OCI-LY3 (cell line): ENCODE measurements at regions not wholly inside any gene's neighbourhood (a gene's known extent, or its start where the extent isn't known, plus 50 kb on each side); places are given as distances from the start of the nearest gene placed in this dataset.

Experiments used
- EZH2phosphoT487 ChIP-seq: fragments of 200-600 bp; shearing (Covaris generic); IDR thresholded peaks from 2 replicates; pipeline ENCODE4 v1.6.1; 2018; ENCODE audit warnings: antibody characterized with exemption, mixed run types, low read depth
- TF ChIP-seq, protein P1 (sequence below): fragments of 200-600, 300-600 bp; sonication (generic); IDR thresholded peaks from 2 replicates; pipeline ENCODE4 v1.5.1; 2014; ENCODE audit warnings: antibody characterized with exemption, low read length, low read depth

DNA sequence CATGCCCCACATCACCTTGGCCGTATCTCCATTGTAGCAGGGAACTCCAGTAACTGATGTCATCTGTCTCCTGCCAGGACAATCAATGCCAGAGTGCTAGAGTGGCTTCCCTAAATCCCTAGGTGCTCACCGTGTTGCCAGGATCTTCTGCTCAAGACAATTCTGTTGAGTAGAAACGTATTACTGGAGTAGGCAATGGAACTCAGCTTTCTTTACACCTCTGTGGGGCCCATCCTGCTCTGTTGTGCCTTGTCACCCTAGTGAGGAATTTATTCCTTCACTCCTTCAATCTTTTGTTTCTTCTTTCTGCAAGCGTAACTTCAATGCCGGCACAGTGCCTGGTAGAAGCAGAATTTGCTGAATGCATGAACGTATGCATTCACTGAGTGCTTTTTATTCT lies 305.5 kb upstream of the ZMIZ1 start:
- TF ChIP-seq, protein P1, sequence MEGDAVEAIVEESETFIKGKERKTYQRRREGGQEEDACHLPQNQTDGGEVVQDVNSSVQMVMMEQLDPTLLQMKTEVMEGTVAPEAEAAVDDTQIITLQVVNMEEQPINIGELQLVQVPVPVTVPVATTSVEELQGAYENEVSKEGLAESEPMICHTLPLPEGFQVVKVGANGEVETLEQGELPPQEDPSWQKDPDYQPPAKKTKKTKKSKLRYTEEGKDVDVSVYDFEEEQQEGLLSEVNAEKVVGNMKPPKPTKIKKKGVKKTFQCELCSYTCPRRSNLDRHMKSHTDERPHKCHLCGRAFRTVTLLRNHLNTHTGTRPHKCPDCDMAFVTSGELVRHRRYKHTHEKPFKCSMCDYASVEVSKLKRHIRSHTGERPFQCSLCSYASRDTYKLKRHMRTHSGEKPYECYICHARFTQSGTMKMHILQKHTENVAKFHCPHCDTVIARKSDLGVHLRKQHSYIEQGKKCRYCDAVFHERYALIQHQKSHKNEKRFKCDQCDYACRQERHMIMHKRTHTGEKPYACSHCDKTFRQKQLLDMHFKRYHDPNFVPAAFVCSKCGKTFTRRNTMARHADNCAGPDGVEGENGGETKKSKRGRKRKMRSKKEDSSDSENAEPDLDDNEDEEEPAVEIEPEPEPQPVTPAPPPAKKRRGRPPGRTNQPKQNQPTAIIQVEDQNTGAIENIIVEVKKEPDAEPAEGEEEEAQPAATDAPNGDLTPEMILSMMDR: no peak
- no peak for TF ChIP-seq EZH2phosphoT487
